GM21423 (cell line): ENCODE measurements at regions not wholly inside any gene's neighbourhood (a gene's known extent, or its start where the extent isn't known, plus 50 kb on each side); places are given as distances from the start of the nearest gene placed in this dataset.

Source experiments
- ATAC-seq: cut with Tn5 transposase; IDR thresholded peaks from one replicate; pipeline ENCODE4 v1.9.1; 2021; ENCODE audit warnings: mild to moderate bottlenecking, moderate library complexity; ENCODE audit not compliant: unreplicated experiment

DNA sequence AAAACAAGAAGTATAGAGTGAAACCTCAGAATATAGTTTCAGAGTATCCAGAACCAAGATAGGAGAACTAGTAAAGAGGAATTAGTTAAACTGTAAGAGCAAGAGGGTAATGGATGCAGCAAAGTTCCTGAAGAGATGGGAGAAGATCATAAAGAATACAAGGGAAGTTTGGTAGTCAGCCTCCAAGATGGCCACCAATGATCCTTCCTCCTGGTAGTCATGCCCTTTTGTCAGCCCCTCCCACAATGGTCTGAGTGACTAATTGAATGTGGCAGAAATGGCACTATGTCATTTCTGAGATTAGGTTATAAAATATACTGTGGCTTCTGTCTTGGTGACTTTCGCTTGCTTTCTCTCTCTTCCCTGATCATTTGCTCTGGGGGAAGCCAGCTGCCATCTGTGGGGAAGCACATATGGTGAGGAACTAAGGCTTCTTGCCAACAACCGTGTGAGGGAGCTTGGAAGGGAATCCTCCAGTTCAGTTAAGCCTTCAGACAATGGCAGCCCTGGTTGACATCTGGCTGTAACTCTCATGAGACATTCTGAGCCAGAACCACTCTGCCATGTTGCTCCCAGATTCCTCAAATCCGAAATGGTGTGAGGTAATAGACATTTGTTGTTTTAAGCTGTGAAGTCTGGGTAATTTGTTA, 55.3 kb upstream of the AMN1 start:
- no peak for ATAC-seq

DNA sequence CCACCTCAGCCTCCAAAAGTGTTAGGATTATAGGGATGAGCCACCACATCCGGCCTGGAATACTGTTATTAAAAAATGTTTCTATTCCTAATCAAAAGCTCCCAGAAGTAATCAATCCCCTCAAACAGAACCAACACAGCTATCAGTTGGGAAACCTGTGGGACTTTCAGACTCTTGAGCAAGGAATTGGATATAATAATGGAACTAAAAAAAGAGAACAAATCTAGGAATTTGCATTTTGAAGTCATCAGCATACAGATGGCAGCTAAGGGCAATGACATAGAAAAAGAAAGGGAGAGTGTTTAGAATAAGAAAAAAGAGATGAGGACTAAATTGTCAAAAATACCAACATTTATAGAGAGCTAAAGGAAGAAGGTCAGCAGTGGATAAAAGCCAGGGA, 54.7 kb upstream of the AMN1 start:
- no peak for ATAC-seq

DNA sequence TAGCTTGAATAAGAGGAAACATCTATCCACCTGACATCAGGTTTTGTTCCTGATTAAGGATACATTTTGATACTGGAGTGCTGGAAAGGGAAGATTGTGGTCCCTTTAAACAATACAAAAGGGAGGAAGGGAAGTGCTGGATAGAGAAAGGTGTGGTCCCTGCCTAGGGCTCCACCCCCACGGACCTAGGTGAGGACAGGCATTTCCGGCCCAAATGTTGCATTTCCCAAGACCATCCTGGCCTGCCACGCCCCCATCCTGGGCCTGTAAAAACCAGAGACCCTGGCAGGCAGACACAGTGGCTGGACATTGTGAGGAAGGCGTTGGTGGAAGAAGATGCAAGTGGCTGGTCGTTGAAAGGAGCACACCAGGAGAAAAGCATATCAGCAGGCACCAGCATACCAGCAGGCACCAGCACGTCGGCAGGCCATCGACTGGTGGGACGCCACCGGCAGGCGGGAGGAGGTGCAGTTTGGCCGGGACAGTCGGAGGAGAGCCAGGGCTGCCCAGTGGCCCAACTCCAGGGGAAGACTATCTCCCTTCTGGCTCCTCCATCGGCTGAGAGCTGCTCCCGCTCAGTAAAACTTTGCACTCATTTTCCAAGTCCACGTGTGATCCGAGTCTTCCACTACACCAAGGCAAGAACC, 53.2 kb upstream of the AMN1 start:
- ATAC-seq, result no peak

DNA sequence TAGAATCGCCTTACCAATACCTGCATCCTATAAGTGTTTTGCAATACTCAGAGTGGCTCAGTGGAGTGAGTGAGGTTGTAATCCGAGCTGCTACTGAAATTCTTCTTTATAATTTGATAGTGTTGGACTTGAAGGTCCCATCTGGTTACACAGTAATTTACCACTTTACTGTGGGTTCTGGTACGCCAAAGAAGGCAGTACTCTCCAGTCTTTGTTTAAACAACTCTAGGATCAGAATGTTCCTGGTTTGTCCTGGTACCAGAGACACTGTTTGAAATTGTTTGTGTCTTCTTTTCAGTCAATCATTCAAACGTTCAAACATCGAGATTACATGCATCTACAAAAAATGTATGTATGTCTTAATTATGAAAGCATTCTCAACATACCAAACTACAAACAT, 51.3 kb upstream of the AMN1 start:
- ATAC-seq, result no peak

DNA sequence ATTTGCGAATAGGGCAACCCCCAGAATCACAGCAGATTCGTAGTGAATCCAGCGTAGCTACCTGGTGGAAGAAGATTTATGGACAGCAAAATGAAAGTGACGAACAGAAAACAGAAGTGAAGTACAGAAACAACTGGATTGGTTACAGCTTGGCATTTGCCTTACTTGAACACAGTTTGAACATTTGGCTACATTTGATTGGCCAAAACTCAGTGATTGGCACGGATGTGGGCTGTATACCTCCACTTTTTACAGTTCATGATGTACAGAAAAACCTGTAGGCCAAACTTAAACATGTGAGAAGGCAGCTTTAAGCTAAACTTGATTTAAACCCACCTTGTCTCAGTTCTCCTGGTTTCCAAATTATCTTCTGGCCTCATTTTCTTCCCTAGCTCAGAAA, 49.9 kb upstream of the AMN1 start:
- no peak for ATAC-seq
